Gastroesophageal sphincter (tissue), 4 donors: ENCODE measurements at regions not wholly inside any gene's neighbourhood (a gene's known extent, or its start where the extent isn't known, plus 50 kb on each side); places are given as distances from the start of the nearest gene placed in this dataset.
"Not testable (repeated sequence)": the region's sequence is repeated elsewhere in the genome, so short reads cannot be mapped to it uniquely, and the experiment has no call there.

ENCODE experiments used
- ATAC-seq: fragments of 150-250 bp; one replicate; pipeline ENCODE4 v1.9.1; 2016; ENCODE audit warnings: mild to moderate bottlenecking, moderate library complexity
- H3K27ac ChIP-seq, 4 donors: fragments of 200-600 bp; sonication (generic) in 3 of 4; 1 replicate in 3 of 4; 2 replicates in 1 of 4; pipeline ENCODE4 v1.5.1; 2016 to 2019
- H3K27me3 ChIP-seq: fragments of 200-600 bp; sonication (generic); one replicate; pipeline ENCODE4 v1.5.1; 2019
- H3K36me3 ChIP-seq, 2 donors: fragments of 200-600 bp; sonication (generic); one replicate each; pipeline ENCODE4 v1.5.1; 2019; ENCODE audit warnings: control low read depth in 1 of 2
- H3K4me1 ChIP-seq, 3 donors: fragments of 200-600 bp; sonication (generic); 1 replicate in 2 of 3; 2 replicates in 1 of 3; pipeline ENCODE4 v1.5.1; 2016 to 2019; ENCODE audit warnings: control low read depth in 2 of 3
- H3K4me3 ChIP-seq, 2 donors: fragments of 200-600 bp; sonication (generic); one replicate each; pipeline ENCODE4 v1.5.1; 2019; ENCODE audit warnings: mild to moderate bottlenecking in 1 of 2, moderate library complexity in 1 of 2
- H3K9me3 ChIP-seq, 3 donors: fragments of 200-600 bp; sonication (generic); one replicate each; pipeline ENCODE4 v1.5.1; 2017 to 2019; ENCODE audit warnings: control low read depth in 2 of 3
- EP300 ChIP-seq: sonication (generic); formaldehyde crosslinking; IDR thresholded peaks from one replicate; pipeline ENCODE4 v1.6.1; 2017; ENCODE audit warnings: antibody characterized with exemption, mild to moderate bottlenecking
- POLR2A ChIP-seq, 2 donors: fragments of 450-650 bp; IDR thresholded peaks; one replicate each; pipeline ENCODE4 v1.6.1; 2017; ENCODE audit warnings: antibody characterized with exemption in 2 of 2, mild to moderate bottlenecking in 2 of 2, moderate library complexity in 1 of 2
- POLR2AphosphoS5 ChIP-seq: sonication (generic); formaldehyde crosslinking; IDR thresholded peaks from one replicate; pipeline ENCODE4 v1.6.1; 2017; ENCODE audit warnings: antibody characterized with exemption
- WGBS, 2 donors: methylation state at CpG; one replicate each; pipeline ENCODE4 v1.1.5; 2018; ENCODE audit warnings: low coverage in 1 of 2; 5-methylcytosine and 5-hydroxymethylcytosine counted together
- TF ChIP-seq, protein P1 (sequence below), 4 experiments: fragments of 200-600 bp in 2 of 4; fragments of 450-650 bp in 2 of 4; sonication (generic) in 1 of 4; IDR thresholded peaks; one replicate each; pipeline ENCODE4 v1.5.1; 2017 to 2019; ENCODE audit warnings: antibody characterized with exemption in 4 of 4, mild to moderate bottlenecking in 2 of 4, moderate library complexity in 2 of 4

- Histone ChIP-seq H3K4me3 (no peak overlapping the region), H3K4me1 (no peaks in the 10 kb centered on the region), H3K27ac (peak overlapping the region in 1 of 4 donors; percentile 10), H3K9me3 (peaks cover 0 to 30% (median 0%) of the 10 kb centered on the region in 3 donors), H3K36me3 (no peaks in the 10 kb centered on the region), H3K27me3 (no peaks in the 10 kb centered on the region)
- 36 to 71% methylated on average over 3 of the region's 3 CpGs for WGBS, 2 donors
- TF ChIP-seq EP300 (no peak), POLR2AphosphoS5 (no peak), POLR2A (IDR thresholded peaks at IDR 0.05) (no peak)
- TF ChIP-seq, protein P1, sequence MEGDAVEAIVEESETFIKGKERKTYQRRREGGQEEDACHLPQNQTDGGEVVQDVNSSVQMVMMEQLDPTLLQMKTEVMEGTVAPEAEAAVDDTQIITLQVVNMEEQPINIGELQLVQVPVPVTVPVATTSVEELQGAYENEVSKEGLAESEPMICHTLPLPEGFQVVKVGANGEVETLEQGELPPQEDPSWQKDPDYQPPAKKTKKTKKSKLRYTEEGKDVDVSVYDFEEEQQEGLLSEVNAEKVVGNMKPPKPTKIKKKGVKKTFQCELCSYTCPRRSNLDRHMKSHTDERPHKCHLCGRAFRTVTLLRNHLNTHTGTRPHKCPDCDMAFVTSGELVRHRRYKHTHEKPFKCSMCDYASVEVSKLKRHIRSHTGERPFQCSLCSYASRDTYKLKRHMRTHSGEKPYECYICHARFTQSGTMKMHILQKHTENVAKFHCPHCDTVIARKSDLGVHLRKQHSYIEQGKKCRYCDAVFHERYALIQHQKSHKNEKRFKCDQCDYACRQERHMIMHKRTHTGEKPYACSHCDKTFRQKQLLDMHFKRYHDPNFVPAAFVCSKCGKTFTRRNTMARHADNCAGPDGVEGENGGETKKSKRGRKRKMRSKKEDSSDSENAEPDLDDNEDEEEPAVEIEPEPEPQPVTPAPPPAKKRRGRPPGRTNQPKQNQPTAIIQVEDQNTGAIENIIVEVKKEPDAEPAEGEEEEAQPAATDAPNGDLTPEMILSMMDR (IDR thresholded peaks at IDR 0.05) = no peak
- no peak for ATAC-seq
These were observed 483.8 kb downstream of the DMAC1 start for GRCh38 chr9:7315746-7316145.

DNA sequence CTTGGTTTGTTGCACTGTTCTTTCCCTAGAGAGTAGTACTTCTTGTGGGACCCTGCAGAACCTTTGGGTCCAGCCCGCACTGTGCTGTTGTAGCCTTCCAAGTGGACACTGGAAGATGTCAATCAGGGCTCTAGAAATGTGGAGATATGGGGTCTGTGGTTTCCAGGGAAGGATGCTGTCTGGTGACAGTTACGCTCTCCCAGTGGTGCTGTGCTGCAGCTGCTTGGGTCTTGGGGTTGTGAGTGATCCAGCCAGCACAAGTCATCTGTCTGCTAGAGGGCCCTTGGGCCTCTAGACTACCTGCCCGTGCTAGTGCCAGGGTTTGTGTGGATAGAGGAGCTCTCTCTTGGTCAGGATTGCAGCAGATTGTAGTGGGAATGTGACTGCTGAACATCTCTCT is 484.5 kb downstream of the DMAC1 start:
- Histone ChIP-seq H3K9me3 (peaks cover 0 to 37% (median 0%) of the 10 kb centered on the region in 3 donors), H3K4me1 (no peaks in the 10 kb centered on the region), H3K27me3 (no peaks in the 10 kb centered on the region), H3K27ac (no peak overlapping the region), H3K36me3 (no peaks in the 10 kb centered on the region), H3K4me3 (no peak overlapping the region)
- 80 to 83% methylated on average over 1 to 2 of the region's 3 CpGs for WGBS, 2 donors
- TF ChIP-seq POLR2AphosphoS5 (no peak), EP300 (no peak), POLR2A (IDR thresholded peaks at IDR 0.05) (no peak)
- TF ChIP-seq, protein P1 (IDR thresholded peaks at IDR 0.05) = no peak
- ATAC-seq = no peak

GRCh38 chr9:7313389-7313788 is 486.2 kb downstream of the DMAC1 start:
- ATAC-seq = no peak
- Histone ChIP-seq H3K4me1 (no peaks in the 10 kb centered on the region), H3K27ac (no peak overlapping the region), H3K27me3 (no peaks in the 10 kb centered on the region), H3K4me3 (no peak overlapping the region), H3K36me3 (no peaks in the 10 kb centered on the region), H3K9me3 (peaks cover 0 to 51% (median 0%) of the 10 kb centered on the region in 3 donors)
- WGBS, 2 donors = 100% methylated on average over 1 of the region's 1 CpG; no CpG with 5 or more reads in 1 of the 2 donors
- TF ChIP-seq EP300 (no peak), POLR2A (IDR thresholded peaks at IDR 0.05) (no peak), POLR2AphosphoS5 (no peak)
- TF ChIP-seq, protein P1 (IDR thresholded peaks at IDR 0.05) = no peak

GRCh38 chr9:7309051-7309450 is 490.5 kb downstream of the DMAC1 start:
- not testable (repeated sequence) for H3K36me3 ChIP-seq, H3K27me3 ChIP-seq, ATAC-seq, H3K27ac ChIP-seq, H3K4me1 ChIP-seq, H3K4me3 ChIP-seq
- WGBS, 2 donors = 83 to 88% methylated on average over 7 of the region's 7 CpGs
- peaks cover 0 to 39% (median 0%) of the 10 kb centered on the region in 3 donors for H3K9me3 ChIP-seq

GRCh38 chr9:7305677-7306076 is 493.9 kb downstream of the DMAC1 start:
- TF ChIP-seq, protein P1 (IDR thresholded peaks at IDR 0.05) = no peak
- no peak for TF ChIP-seq POLR2A (IDR thresholded peaks at IDR 0.05)
- TF ChIP-seq POLR2AphosphoS5 = no peak
- TF ChIP-seq EP300 = no peak
- whole genome bisulfite sequencing, 2 donors = 83 to 100% methylated on average over 1 to 3 of the region's 3 CpGs

More at GRCh38 chr9:7305677-7306076, 493.9 kb downstream of the DMAC1 start:
- Histone ChIP-seq H3K27me3 (no peaks in the 10 kb centered on the region), H3K4me1 (no peaks in the 10 kb centered on the region), H3K36me3 (no peaks in the 10 kb centered on the region), H3K9me3 (peaks cover 0 to 20% (median 0%) of the 10 kb centered on the region in 3 donors), H3K27ac (no peak overlapping the region), H3K4me3 (no peak overlapping the region)
- ATAC-seq = no peak
